GM18870 (cell line): ENCODE measurements at regions not wholly inside any gene's neighbourhood (a gene's known extent, or its start where the extent isn't known, plus 50 kb on each side); places are given as distances from the start of the nearest gene placed in this dataset.

Experiments used
- ATAC-seq: cut with Tn5 transposase; IDR thresholded peaks from one replicate; pipeline ENCODE4 v1.9.1; 2021; ENCODE audit warnings: moderate library complexity; ENCODE audit not compliant: unreplicated experiment

GRCh38 chr5:33361781-33362180, 79.0 kb upstream of the TARS1 start:
- ATAC-seq = no peak

GRCh38 chr5:33362915-33363314, 77.8 kb upstream of the TARS1 start:
- no peak for ATAC-seq

GRCh38 chr5:33363537-33363936, 77.2 kb upstream of the TARS1 start:
- ATAC-seq = no peak

DNA sequence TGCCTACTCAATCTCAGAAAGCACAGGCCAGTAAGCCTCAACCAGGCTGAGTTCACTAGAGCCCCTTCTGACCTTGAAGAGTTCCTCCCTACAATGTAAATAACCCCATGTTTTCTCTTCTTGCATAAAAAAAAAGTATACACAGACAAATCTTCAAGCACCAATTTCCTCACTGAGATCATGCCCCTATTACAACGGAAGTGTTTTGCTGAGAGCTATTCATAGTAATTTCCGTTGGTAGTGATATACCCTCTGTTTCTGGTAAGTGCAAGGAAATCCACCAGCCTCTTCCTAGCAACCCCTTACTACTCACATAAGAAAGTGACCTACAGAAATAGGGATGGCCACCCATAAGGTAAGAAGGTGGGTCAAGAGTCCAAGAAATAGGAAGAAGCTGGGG, 76.4 kb upstream of the TARS1 start:
- no peak for ATAC-seq

- no peak for ATAC-seq
These were observed 73.3 kb upstream of the TARS1 start for GRCh38 chr5:33367416-33367815.

DNA sequence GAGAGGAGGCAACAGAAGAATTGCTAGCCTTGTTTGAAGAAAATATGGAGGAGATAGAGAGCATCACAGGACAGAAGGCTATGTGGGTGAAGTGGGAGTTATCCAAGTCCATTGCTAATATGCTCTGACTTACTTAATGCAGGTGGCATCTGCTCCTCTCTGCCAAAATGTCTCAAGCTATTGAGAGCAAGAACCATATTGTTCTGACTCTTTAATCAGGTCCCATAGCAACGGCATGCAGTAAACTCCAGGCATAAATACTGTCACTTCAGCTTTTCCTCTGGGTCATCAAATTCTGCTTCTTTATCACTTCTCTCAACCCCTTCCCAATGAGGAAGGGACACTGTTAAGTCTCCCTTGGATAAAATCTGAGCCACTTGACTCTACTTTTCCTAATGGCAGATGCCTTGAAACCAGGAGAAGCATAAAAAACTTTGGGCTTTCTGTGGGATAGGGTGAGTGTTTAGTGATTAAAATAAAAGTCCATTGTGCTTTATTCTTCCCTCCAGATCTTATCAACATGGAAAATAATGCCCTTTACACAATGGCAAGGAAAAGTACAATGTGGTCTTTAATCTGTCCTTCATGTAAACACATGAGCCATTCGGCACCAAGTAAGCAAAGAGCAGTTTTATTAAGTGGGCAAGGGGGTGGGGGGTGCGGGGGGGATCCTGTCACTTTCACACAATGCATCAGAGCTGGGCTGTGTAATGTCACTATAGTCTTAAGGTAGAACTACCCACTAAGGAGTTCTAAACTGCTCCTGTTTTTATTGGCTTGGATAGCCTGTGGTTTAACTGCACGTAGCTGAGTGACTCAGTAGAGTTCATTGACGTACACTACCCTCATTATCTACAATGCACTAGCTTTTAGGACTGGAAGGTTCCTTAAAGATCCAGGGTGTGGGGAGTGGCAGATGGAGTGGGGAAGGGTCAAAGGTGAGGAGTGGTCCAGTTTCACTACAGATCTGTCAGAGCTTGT, 71.0 kb upstream of the TARS1 start:
- ATAC-seq = no peak

GRCh38 chr5:33370466-33370859, 70.3 kb upstream of the TARS1 start:
- ATAC-seq = no peak

- ATAC-seq = no peak
These were observed 69.1 kb upstream of the TARS1 start for GRCh38 chr5:33371660-33372059.

- no peak for ATAC-seq
These were observed 67.9 kb upstream of the TARS1 start for GRCh38 chr5:33372721-33373472.

DNA sequence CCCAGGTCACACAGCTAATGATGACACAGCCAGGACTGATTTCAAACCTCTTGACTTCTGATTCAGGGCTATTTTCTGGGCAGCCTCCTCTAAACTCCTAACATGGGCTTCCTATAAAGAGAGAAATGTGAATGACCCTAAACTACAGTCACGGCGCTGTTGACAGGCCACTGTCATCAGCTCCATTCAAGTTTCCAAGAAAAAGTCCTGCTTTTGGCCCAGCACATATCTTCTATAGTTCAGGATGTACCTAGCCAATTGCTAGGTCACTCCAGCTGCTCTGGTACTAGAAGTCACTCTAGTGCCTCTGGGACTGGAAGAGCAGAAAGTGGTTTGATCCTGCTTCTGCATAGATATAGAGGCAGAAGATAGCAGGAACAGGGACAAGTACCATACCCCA, 64.9 kb upstream of the TARS1 start:
- no peak for ATAC-seq

DNA sequence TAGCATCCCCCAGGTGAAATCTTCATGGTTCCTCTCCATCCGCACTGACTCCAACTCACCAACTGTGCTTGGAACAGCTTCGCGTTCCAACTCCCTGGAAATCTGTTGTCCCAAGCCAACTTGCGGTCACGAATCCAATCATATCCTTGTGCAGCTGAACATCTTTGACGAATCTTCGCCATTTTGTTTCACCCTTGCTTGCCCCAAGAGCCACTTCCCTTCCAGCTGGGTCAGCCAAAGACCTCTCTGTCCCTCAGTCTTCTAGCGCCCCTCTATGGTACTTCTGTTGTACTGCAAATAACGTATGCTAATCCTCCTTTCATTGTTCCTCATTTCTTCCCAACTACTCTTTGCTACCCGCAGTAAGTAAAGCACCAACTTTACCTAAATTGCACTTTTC, 61.0 kb upstream of the TARS1 start:
- ATAC-seq = no peak

- no peak for ATAC-seq
These were observed 59.5 kb upstream of the TARS1 start for GRCh38 chr5:33381243-33381642.
